Brain pericyte (primary cell): ENCODE measurements at regions not wholly inside any gene's neighbourhood (a gene's known extent, or its start where the extent isn't known, plus 50 kb on each side); places are given as distances from the start of the nearest gene placed in this dataset.

Experiments
- DNase-seq: peaks from one replicate; pipeline ENCODE4 v3.0.0-alpha.2; 2012; ENCODE audit warnings: low read depth, low spot score

GRCh38 chr4:123496421-123496820 is 99.8 kb downstream of the SPRY1 start:
- DNase-seq: no peak

- DNase-seq: no peak
These were observed 100.7 kb downstream of the SPRY1 start for GRCh38 chr4:123497340-123497739.

- DNase-seq: no peak
These were observed 105.1 kb downstream of the SPRY1 start for GRCh38 chr4:123501733-123502132.

- no peak for DNase-seq
These were observed 107.2 kb downstream of the SPRY1 start for GRCh38 chr4:123503698-123504363.

- DNase-seq: peak; percentile 31
These were observed 108.8 kb downstream of the SPRY1 start for GRCh38 chr4:123505095-123506010.

- DNase-seq: no peak
These were observed 109.6 kb downstream of the SPRY1 start for GRCh38 chr4:123506011-123506695.

GRCh38 chr4:123507376-123507775 is 110.8 kb downstream of the SPRY1 start:
- DNase-seq: no peak

GRCh38 chr4:123510221-123510620 is 113.6 kb downstream of the SPRY1 start:
- no peak for DNase-seq

GRCh38 chr4:123510659-123511058 is 114.1 kb downstream of the SPRY1 start:
- no peak for DNase-seq

GRCh38 chr4:123516576-123516975 is 120.0 kb downstream of the SPRY1 start:
- no peak for DNase-seq

GRCh38 chr4:123517176-123517575 is 120.6 kb downstream of the SPRY1 start:
- no peak for DNase-seq

- no peak for DNase-seq
These were observed 121.4 kb downstream of the SPRY1 start for GRCh38 chr4:123517971-123518370.

GRCh38 chr4:123520325-123520724 is 123.7 kb downstream of the SPRY1 start:
- no peak for DNase-seq

- no peak for DNase-seq
These were observed 125.5 kb downstream of the SPRY1 start for GRCh38 chr4:123522081-123522480.

- no peak for DNase-seq
These were observed 126.1 kb downstream of the SPRY1 start for GRCh38 chr4:123522646-123523045.

- peak; percentile 59 for DNase-seq
These were observed 128.5 kb downstream of the SPRY1 start for GRCh38 chr4:123524958-123525628.

- DNase-seq: no peak
These were observed 129.9 kb downstream of the SPRY1 start for GRCh38 chr4:123526511-123526910.

GRCh38 chr4:123528501-123529277 is 132.1 kb downstream of the SPRY1 start:
- no peak for DNase-seq

- DNase-seq: no peak
These were observed 132.6 kb downstream of the SPRY1 start for GRCh38 chr4:123529278-123529568.

- DNase-seq: no peak
These were observed 133.8 kb downstream of the SPRY1 start for GRCh38 chr4:123530357-123530756.

- no peak for DNase-seq
These were observed 138.6 kb downstream of the SPRY1 start for GRCh38 chr4:123535037-123535748.
